GM19452 (cell line): ENCODE measurements at regions not wholly inside any gene's neighbourhood (a gene's known extent, or its start where the extent isn't known, plus 50 kb on each side); places are given as distances from the start of the nearest gene placed in this dataset.

Experiments
- ATAC-seq: cut with Tn5 transposase; IDR thresholded peaks from one replicate; pipeline ENCODE4 v1.9.1; 2021; ENCODE audit not compliant: unreplicated experiment

GRCh38 chr1:94620345-94621031, 78.9 kb upstream of the F3 start:
- no peak for ATAC-seq

- no peak for ATAC-seq
These were observed 78.2 kb upstream of the F3 start for GRCh38 chr1:94619731-94620130.

GRCh38 chr1:94617957-94618739, 76.6 kb upstream of the F3 start:
- ATAC-seq, result no peak

GRCh38 chr1:94617134-94617805, 75.7 kb upstream of the F3 start:
- ATAC-seq, result no peak

GRCh38 chr1:94616506-94616905, 74.9 kb upstream of the F3 start:
- no peak for ATAC-seq

GRCh38 chr1:94614996-94615395, 73.4 kb upstream of the F3 start:
- no peak for ATAC-seq

- ATAC-seq, result no peak
These were observed 72.7 kb upstream of the F3 start for GRCh38 chr1:94614168-94614815.

- no peak for ATAC-seq
These were observed 71.1 kb upstream of the F3 start for GRCh38 chr1:94612525-94613204.

- ATAC-seq, result no peak
These were observed 70.3 kb upstream of the F3 start for GRCh38 chr1:94611681-94612475.

GRCh38 chr1:94609619-94610018, 68.1 kb upstream of the F3 start:
- ATAC-seq, result no peak

GRCh38 chr1:94608852-94609530, 67.4 kb upstream of the F3 start:
- ATAC-seq, result no peak

GRCh38 chr1:94608142-94608851, 66.7 kb upstream of the F3 start:
- no peak for ATAC-seq

GRCh38 chr1:94607398-94607797, 65.8 kb upstream of the F3 start:
- no peak for ATAC-seq

- no peak for ATAC-seq
These were observed 64.9 kb upstream of the F3 start for GRCh38 chr1:94606471-94606870.

- ATAC-seq, result no peak
These were observed 62.1 kb upstream of the F3 start for GRCh38 chr1:94603663-94604062.

GRCh38 chr1:94602802-94603625, 61.5 kb upstream of the F3 start:
- ATAC-seq, result no peak

GRCh38 chr1:94602316-94602715, 60.8 kb upstream of the F3 start:
- no peak for ATAC-seq

- ATAC-seq, result no peak
These were observed 59.0 kb upstream of the F3 start for GRCh38 chr1:94600556-94600955.
